Activated CD4-positive, alpha-beta T cell treated with anti-CD3 and anti-CD28 coated beads, Interleukin-2, amount 10 ng/mL, durations not matched to agents 7 days and 5 days (primary cell): ENCODE measurements at regions not wholly inside any gene's neighbourhood (a gene's known extent, or its start where the extent isn't known, plus 50 kb on each side); places are given as distances from the start of the nearest gene placed in this dataset.

Source experiments
- CTCF ChIA-PET: fragments of 350-600 bp; sonication (Branson Sonifier 250); formaldehyde crosslinking; loops from one replicate; lab custom pipeline; 2021; ENCODE audit warnings: antibody characterized with exemption; lab: Charles Lee
- POLR2A ChIA-PET: fragments of 350-600 bp; sonication (Branson Sonifier 250); formaldehyde crosslinking; loops from one replicate; lab custom pipeline; 2021; ENCODE audit warnings: antibody characterized with exemption; lab: Charles Lee
- DNase-seq: peaks from one replicate; pipeline ENCODE4 v3.0.0-alpha.2; 2020
- H3K27ac Mint-ChIP-seq: one replicate; pipeline ENCODE4 v1.8.0; 2021; ENCODE audit warnings: mild to moderate bottlenecking, moderate library complexity, mixed read lengths
- H3K27me3 Mint-ChIP-seq: one replicate; pipeline ENCODE4 v1.8.0; 2021; ENCODE audit warnings: mixed read lengths
- H3K36me3 Mint-ChIP-seq: one replicate; pipeline ENCODE4 v1.8.0; 2021; ENCODE audit warnings: low read depth, mixed read lengths
- H3K4me1 Mint-ChIP-seq: one replicate; pipeline ENCODE4 v1.8.0; 2021; ENCODE audit warnings: mixed read lengths
- H3K4me3 Mint-ChIP-seq: one replicate; pipeline ENCODE4 v1.8.0; 2021; ENCODE audit warnings: mild to moderate bottlenecking, moderate library complexity, mixed read lengths
- H3K9me3 Mint-ChIP-seq: one replicate; pipeline ENCODE4 v1.8.0; 2021; ENCODE audit warnings: mixed read lengths

GRCh38 chr9:2919347-2919746, 75.5 kb upstream of the PUM3 start:
- H3K27ac Mint-ChIP-seq = no peak overlapping the region
- no peaks in the 10 kb centered on the region for H3K4me1 Mint-ChIP-seq
- peaks cover 5% of the 10 kb centered on the region for H3K27me3 Mint-ChIP-seq
- no peaks in the 10 kb centered on the region for H3K9me3 Mint-ChIP-seq
- CTCF ChIA-PET = no interaction called here
- no peak overlapping the region for H3K4me3 Mint-ChIP-seq
- POLR2A ChIA-PET = no interaction called here
- no peaks in the 10 kb centered on the region for H3K36me3 Mint-ChIP-seq
- no peak for DNase-seq

GRCh38 chr9:2916382-2916985, 72.6 kb upstream of the PUM3 start:
- ChIA-PET CTCF (no interaction called here), POLR2A (no interaction called here)
- Mint-ChIP-seq H3K4me1 (no peaks in the 10 kb centered on the region), H3K27ac (no peak overlapping the region), H3K4me3 (no peak overlapping the region), H3K9me3 (no peaks in the 10 kb centered on the region), H3K27me3 (peaks cover 18% of the 10 kb centered on the region), H3K36me3 (no peaks in the 10 kb centered on the region)
- DNase-seq = no peak

GRCh38 chr9:2913026-2913425, 69.1 kb upstream of the PUM3 start:
- ChIA-PET CTCF (no interaction called here), POLR2A (no interaction called here)
- Mint-ChIP-seq H3K4me1 (no peaks in the 10 kb centered on the region), H3K4me3 (no peak overlapping the region), H3K36me3 (no peaks in the 10 kb centered on the region), H3K9me3 (no peaks in the 10 kb centered on the region), H3K27me3 (peaks cover 15% of the 10 kb centered on the region), H3K27ac (no peak overlapping the region)
- DNase-seq = no peak

- no peaks in the 10 kb centered on the region for H3K36me3 Mint-ChIP-seq
- no peaks in the 10 kb centered on the region for H3K9me3 Mint-ChIP-seq
- H3K27ac Mint-ChIP-seq = no peak overlapping the region
- DNase-seq = no peak
- CTCF ChIA-PET = no interaction called here
- no peak overlapping the region for H3K4me3 Mint-ChIP-seq
- peaks cover 5% of the 10 kb centered on the region for H3K27me3 Mint-ChIP-seq
- POLR2A ChIA-PET = no interaction called here
- H3K4me1 Mint-ChIP-seq = no peaks in the 10 kb centered on the region
These were observed 63.5 kb upstream of the PUM3 start for GRCh38 chr9:2907411-2907810.

GRCh38 chr9:2904242-2904930, 60.5 kb upstream of the PUM3 start:
- CTCF ChIA-PET = interaction anchor here (1.6 kb wide), 1 partner anchor 17 kb away, joined by 4 read pairs; no protein-coding TSS in a partner anchor
- Mint-ChIP-seq H3K4me1 (no peaks in the 10 kb centered on the region), H3K27ac (no peak overlapping the region), H3K36me3 (no peaks in the 10 kb centered on the region), H3K9me3 (no peaks in the 10 kb centered on the region), H3K27me3 (no peaks in the 10 kb centered on the region), H3K4me3 (no peak overlapping the region)
- DNase-seq = no peak
- POLR2A ChIA-PET = no interaction called here
